ENCODE measurements at regions not wholly inside any gene's neighbourhood (a gene's known extent, or its start where the extent isn't known, plus 50 kb on each side); places are given as distances from the start of the nearest gene placed in this dataset.

DNA sequence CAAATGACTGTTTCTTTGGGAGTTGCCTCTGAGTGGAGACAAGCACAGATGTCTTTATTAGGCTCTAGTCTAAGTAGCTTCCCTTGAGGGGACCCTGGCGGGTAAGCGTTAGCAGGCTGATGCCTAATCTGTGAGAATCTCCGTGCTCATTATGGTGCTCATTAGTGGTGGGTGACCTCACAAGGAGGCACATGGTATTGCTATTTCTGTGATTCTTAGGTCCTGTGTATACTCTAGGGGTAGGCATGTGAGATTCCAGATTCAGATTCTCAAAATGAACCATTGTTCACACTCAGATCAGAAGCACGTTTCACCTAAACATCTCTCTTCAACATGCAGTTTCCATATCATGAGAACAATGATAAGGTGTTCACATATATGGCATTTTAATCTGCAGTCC is 809.7 kb downstream of the NR2F2 start:
- no peak for DNase-seq

DNA sequence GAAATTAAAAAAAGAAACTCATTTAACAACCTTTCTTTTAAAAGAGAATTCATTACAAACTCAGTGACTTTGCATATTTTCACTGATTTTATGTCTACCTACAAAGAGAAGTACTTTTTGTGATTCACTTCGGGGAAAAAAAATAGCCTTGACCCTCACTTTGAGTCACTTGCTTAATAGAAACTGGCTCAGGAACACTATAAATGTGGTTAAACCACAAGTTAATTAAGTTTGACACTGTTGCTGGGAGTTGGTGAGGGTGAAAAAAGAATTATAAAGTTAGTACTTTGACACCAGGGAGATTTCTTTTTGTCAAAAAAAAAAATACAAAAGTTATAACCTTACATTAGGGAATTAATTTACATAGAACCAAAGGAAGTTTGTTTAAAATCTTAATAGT is 810.9 kb downstream of the NR2F2 start:
- no peak for DNase-seq

DNA sequence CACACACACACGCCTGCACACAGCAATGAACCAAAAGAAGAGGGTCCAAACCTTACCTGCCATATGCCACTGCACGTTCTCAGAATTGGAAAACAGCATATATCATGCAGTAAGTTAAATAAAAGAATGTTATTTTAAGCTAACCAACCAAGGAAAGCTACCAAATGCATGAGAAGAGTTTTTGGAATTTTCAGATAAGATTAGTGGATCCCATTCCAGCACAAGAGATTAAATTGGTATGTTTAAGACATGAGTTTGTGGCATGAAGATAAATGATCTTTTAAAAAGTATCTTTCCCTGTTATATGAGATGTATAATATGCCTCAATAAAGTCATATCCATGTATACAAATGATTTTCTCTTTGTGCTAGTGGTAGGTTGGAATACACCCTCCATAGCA is 811.4 kb downstream of the NR2F2 start:
- DNase-seq: no peak

DNA sequence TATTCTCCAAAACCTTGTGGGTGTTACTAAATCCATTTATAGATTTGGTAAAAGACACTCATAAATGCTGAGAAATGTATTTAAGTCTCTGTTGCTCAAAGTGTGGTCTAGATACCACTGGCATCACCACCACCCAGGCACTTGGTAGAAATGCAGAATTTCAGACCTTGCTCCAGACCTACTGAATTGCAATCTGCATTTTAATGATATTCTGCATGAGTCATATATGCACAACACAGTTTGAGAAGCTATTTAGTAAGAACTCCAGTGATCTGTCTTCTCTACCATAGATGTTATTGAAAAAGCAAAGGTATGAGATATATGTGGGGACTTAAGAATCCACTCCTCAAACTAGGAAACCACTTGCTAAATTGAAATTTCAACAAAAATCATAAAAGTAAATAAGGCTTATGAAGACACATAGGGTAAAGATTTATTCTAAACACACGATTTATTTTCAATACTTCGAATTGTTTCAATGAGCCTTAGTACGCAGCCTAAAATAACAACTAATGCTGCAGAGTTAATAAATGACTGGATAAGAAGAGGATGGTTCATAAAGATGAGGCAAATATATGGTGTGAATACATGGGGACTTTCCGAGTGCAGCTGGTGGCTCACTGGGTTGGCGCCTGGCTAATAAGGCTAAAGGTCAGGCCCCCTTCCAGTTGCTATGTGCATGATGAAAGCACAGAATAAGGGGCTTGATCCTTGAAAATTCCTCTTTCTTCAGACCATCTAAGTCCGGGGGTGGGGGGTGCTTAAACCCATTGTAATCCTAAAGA is 813.3 kb downstream of the NR2F2 start:
- no peak for DNase-seq

DNA sequence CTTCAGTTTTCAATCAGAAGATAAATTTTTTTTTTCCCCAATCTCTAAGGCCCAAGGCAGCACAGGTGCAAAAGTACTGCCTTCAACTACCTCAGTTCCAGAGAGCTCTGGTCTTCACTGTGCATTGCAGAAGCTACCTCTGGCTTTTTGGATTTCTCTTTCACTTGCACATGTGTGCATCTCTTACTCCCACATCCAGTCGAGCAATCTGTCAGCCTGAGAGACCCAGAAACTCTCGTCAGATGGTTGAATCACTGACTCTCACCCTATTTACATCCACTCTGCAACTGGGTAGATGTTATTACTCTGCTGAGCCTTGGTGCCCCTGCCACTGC is 813.8 kb downstream of the NR2F2 start:
- no peak for DNase-seq

DNA sequence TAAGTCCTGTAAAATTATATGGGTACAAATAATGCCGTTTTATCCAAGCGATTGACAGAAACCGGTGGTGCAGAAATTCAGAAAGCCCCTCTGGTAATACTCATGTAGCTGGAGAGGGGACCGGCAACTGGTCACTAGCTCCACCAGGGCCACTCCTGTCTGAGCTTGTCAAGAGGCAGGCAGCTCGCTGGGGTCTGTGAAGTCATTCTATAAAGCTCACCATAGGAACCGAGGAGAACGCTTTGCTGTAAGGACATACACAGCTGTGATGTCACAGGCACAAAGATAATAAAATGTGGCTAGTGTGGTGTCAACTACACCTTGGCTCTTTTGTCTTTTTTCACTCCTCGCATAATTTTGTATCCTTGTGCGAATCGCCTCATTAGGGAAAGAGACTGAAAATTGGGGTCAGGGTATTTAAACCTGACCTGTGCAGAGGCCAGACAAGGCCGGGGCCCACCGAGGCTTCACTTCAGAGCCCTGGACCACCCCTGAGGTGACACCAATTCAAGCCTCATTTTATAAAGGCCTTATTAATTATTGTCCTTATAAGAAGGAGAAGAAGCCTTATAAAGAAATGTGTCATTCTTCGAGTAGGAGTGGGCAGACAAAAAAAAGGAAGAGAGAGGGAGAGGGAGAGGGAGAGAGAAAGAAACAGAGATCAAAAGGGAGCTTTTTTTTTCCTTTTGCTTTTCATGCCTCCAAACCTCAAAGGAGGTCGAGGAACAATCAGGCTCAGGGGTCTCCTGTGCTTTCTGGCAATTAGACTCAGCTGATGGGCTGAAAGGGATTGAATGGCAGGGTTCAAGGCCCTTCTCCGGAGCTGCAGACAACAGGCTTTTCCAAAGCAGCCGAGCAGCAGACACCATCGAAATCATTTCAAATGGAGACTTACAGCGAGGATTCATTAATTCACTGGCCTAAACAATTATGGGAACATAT is 813.3 kb upstream of the ARRDC4 start:
- DNase-seq: no peak

DNA sequence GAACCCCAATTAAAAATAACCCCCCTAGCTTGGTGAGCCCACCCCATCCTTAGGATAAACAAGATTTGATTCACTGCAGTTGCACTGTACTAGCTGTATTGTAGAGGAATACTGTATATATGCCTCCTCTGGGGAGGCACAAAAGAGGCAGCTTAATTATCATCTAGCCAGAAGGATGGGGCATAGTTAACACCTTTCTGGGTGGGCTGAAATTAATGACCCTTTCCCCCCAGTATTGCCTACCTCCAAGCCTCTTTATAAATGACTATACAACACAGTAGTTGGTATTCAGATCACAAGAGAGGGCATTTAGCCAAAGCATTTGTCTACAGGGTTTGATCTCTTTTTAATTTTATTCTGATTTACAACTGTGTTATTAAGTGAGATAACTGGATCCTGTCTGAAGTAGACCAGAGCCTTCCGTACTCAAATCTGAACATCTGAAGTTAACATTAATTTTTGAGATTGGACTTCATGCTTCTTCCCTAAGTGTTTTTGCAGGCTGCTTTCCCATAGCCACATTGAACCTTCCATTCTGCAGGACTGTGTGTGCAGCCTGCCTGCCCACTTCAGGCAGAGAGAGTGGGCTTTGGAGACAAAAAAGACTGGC is 807.0 kb upstream of the ARRDC4 start:
- DNase-seq: no peak

DNA sequence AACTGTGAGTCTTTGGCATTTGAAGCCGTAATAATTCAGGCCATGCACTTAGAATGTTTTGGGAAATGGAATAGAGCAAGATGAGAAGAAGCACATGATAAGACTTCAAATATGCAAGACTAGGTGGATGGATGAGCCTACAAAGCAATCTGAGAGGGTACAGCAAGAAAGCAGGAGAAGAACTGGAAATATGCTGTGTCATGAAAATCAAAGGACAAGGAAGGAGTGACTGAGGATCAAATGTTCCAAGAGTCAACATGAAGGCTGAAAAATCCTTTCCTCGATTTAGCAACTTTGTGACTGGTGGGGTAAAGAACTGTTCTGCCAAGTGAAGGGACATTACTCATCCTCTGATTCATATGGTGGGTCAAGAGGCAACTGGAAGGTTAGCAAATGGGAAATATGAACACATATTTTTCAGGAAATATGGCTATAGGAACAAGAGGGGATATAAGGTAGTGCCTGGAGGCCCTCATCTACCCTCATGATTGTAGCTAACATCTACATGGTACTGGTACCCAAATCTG is 803.7 kb upstream of the ARRDC4 start:
- no peak for DNase-seq

DNA sequence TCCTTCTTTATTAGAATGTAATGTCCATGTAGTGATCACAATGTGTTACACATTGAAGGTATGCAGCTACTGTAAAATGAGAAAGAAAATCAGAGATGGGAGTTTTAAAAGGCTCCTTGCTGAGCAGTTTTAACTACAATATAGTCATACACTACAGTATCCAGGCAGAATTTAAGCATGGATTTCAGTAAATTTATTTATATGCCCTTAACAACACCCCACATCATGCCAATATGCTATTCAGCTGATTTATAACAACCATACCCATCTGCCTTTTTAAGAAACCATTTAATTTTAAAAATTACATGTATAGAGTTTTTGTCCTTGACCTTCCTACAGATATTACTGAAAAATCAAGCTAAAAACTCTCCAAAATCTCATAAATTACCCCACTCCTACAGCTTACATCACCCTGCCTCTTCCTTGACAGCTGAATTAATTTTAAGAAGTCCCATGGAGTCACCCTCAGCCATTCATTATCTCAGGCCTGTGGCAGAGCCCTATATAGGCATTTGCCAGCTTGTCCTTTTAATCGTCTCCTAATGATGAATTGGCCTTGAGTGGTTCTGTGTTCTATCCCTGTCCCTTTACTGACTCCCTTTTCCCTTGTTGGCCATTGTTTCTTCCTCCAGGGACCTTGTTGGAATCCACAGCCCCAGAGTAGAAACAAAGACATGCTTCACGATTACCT is 797.6 kb upstream of the ARRDC4 start:
- no peak for DNase-seq

DNA sequence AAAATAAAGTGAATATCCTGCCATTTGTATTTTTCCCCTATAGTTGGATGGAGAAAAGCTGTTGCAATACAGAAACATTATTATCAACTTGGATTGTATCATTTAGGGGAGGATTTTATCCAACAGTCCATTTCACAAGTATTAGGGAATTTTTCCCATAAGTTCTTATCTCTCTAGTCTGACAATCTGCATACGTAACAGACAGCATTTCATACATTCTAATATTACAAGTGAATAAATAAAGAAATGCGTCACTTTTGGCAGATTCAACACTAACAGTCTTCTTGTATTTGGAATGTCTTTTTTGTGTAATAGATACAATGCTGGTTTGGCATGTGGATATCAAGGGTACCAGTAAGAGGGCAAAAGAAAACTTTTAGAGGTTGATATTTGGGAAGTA is 795.3 kb upstream of the ARRDC4 start:
- no peak for DNase-seq

DNA sequence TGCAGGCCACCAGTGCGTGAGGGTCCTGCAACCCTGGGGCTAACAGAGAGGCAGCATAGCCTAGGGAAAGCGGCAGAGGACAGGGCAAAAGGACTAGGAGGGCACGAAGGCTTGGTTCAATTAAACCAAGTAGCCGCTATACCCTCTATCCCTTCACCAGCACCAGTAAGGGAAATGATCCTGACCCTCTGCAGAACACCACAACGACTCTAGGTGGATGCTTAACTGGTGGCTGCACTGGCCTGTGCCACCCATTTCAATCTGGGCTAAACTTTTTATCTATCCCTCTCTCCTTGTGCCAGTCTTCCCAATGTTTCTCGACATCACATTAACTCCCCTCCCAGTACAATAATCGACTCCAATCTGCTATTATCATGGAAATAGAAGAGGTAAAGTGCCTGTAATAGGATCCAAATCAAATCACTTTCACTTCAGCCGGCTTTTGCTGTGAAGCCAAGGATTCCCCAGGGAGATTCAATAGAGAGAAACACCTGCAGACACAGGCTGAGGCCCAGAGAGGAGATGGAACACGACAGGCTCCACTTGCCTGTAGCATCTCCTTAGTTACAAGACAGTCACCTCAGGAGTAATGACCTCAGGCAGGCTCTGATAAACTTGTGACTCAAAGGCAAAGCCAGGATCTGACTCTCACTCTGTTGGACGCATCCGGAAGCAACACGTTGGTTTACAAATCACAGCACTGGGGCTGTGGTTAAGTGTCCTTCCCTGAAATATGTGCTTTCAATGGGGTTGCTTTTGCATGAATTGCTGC is 791.6 kb upstream of the ARRDC4 start:
- DNase-seq: no peak

DNA sequence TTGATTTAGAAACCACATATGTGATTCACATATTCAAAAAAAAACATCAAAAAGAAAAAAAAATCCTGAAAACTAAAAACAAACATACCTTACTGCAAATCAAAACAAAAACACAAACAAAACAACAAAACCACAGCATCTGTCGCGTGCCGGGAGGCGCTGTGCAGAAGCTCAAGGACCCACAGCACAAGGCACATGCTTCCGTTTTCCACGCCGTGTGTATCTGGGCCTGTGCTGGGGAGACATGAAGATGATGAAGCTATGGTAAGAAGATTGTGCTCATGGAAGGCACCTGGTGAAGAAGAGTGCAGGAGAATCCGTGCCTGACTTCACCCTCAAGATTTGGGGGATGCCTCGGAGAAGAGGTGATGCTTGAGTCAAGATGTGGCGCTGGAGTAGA is 788.9 kb upstream of the ARRDC4 start:
- DNase-seq: no peak

DNA sequence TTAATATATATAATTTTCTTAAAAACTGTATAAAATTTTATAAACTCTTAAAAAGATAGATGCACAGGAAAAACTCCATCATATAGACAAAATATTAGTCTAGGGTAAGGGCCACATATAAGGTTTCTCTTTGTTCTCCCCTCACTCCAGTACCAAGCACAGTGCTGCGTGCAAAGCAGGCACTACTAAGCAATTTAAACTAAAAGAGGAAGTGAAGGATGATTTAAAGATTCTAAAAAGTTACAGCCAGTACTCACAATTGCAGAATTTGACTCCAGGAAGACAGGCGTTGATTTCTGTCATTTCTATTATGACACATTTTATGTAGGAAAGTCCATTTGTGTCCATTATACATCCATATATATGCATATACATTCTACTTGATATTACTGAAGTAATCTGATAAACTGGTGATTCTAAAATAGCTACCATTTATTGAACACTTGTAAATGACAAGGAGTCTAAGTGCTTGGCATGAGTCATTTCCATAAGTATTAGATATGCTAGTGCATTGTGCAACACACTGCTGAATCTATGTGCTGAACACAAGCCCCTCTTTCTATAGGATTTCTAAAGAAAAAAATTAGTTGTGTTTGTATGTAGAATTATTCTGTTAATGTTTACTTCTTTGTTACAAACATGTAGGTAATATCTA is 785.5 kb upstream of the ARRDC4 start:
- DNase-seq: no peak

DNA sequence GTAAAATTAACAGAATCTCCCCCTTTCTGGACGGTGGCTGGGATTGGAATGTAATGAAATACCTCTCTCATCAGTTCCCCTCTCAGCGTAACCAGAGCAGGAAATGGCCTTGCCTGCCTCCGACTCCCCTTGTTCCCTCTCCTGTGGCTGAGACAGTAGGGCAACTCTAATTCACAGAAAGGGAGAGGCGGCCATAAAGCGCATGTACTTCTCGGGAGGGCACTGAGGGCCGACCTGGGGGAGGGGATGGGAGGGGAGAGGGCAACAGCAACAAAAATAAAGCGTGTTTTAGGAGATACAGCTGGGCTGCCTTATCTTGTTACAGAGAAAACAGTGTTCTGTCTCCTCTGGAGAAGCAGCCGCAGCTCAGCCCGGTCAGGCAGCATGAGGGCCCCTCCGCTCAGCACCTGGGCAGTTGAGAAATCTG is 783.3 kb upstream of the ARRDC4 start:
- DNase-seq: no peak

DNA sequence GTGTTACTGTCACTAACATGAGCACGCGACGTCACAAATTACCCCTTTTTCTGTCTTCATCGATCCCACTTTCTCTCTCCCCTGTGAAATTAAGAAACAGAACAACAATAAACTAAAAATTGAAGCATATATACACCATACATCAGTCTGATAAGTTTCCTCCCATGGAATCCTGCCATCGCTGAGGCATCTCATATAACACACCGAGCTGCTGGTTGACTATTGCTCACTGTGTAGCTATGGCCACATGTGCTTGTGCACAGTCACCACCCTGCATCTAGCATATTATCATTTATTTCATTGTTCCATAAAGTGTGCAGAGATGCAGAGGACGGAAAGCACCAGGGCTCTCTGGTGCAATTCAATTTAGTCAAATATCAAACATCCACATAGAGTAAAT is 777.9 kb upstream of the ARRDC4 start:
- no peak for DNase-seq

DNA sequence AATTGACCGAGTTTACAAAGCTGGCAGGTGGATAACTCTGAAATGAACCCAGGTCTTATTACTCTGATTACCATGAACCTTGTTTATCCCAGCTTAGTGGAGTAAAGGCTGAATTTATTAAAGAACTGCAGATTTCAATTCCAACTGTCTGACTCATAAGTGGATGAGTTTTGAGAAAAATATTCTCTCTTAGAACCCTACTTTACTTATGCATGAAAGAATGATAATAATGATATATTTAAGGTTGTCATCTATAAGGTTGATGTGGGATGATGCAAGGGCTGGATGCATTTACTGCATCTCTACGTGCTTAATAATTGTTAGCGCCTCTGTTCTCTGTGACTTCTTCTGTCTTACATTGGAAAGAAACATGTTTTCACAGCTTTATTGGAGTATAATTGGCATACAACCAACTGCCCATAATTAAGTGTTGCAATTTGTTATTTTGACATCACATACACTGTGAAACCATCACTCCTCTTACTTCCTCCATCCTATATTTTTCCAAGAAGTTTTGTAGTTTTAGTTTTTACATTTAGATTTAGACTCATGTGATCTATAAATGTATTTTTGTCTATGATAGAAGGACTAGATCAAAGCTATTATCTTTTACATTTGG is 771.2 kb upstream of the ARRDC4 start:
- no peak for DNase-seq

DNA sequence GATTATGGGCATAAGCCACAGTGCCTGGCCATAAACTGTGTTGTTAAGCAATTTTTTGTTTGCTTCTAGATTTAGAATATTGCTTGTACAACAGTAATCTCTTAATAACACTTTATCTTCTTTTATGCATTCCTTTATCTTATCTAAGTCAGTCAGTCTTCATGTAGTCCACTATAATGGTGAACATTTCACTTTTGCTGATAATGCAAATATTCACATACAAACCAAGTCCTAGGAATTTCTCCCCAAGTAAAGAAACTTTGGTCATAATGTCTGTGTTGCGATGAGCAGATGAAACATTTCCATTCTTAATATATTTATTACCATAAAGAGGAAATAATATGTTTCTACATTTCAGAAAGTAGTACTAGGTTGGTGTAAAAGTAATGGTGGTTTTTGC is 765.8 kb upstream of the ARRDC4 start:
- no peak for DNase-seq

DNA sequence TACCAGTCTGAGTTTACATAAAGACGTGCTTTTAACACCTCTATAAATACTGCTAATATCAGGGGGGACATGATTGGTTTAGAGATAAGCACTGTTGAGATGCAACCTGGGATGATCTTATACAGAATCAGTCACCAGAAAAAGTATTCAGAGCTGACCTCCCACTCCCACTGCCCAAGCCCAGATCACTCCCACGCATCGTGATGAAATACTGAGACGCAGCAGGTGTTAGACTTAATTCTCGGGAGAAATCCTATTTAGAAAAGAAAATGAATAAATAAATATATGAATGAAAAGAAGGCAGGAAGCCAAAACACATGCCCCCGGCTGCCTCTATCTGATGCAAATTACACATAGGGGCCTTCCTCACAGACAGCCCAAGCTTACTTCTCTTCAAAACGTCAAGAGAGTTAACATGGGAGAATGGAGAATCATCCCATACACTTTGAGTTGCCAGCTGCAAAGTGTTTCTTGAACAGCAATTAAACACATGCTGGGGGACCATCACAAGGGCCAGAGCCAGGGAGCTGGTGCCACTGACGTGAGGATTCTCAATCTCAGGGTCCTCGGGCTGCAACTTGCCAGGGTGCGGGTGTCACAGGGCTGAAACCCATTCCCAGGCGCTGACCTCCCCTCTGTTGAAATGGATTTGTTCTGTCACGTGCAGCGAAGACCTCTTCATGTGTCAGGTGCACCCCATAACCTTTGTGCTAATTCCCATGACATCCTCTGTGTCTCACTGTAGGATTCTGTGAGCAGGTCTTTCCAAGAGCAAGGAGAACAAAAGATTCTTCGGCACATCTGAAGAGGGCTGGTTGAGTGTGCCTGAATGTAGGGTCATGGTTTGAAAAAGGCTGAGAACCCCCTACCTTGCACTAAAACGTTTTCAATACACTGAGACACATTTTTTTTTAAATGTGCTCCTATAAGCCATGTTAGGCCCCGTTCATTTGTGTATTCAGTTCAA is 764.2 kb upstream of the ARRDC4 start:
- no peak for DNase-seq

DNA sequence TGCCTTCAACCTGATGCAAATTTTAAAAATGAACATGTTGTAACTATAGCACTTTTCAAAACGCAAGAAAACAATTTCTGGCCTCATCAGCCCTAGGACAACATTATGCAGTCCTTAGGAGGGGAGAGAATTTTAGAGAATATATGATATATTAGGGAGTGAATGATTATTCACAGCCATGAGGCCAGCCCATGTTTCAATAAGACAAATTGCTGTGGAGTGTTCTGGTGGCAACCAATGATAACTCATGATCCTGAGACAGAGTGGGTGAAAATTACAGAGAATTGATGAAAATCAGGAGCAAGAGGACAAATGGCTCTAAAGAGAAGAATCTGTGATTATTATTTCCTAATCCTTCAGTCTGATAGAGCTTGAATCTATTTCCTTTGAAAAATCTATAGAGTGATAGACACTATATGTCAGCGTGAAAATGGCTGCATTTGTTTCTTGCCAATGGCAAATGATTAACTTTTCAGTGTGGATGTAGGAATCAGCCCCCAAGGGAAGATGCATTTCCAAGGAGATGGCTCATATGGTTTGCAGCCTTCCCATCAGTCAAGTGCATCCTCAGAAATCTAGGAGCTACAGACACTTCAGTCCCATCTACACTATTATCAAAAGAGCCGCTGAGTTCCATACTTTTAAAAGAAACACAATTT is 761.0 kb upstream of the ARRDC4 start:
- DNase-seq: no peak
